A549 (cell line): ENCODE measurements at regions not wholly inside any gene's neighbourhood (a gene's known extent, or its start where the extent isn't known, plus 50 kb on each side); places are given as distances from the start of the nearest gene placed in this dataset.

Experiments used
- ATAC-seq, 2 experiments: fragments of 200-7000 bp in 1 of 2; fragments of >200 bp in 1 of 2; cut with Nextera tagmentation in 1 of 2; cut with Tn5 transposase in 1 of 2; 3 replicates each; pipeline versions ENCODE4 v1.8.0 to v1.9.1; 2018 to 2020; ENCODE audit warnings: mild to moderate bottlenecking in 1 of 2, moderate library complexity in 1 of 2
- CTCF ChIA-PET: fragments of 300-600 bp; sonication (Branson Sonifier 250); formaldehyde crosslinking; extraction: SDS; loops from one replicate; lab custom pipeline; 2021; ENCODE audit warnings: antibody characterized with exemption, inconsistent platforms; lab: Yijun Ruan, JAX
- POLR2A ChIA-PET: fragments of 350-600 bp; formaldehyde crosslinking; extraction: SDS; loops from one replicate; lab custom pipeline; 2021; ENCODE audit warnings: antibody characterized with exemption, inconsistent platforms; lab: Yijun Ruan, JAX
- DNase-seq, 2 experiments: peaks; one replicate each; pipeline versions ENCODE4 v3.0.0 to v3.0.0-alpha.2; 2011 to 2016; ENCODE audit warnings: low read depth in 1 of 2, low spot score in 1 of 2
- FAIRE-seq: peaks from 2 replicates; lab custom pipeline; 2011; peaks lifted over from hg19 to GRCh38; lab: Jason Lieb, UNC
- H3K27ac ChIP-seq, 2 experiments: fragments of >200 bp; sonication (Bioruptor Twin); formaldehyde crosslinking; 3 replicates each; pipeline ENCODE4 v1.5.1; 2016 to 2017
- H3K4me1 ChIP-seq: fragments of >200 bp; sonication (Bioruptor Twin); formaldehyde crosslinking; 3 replicates; pipeline ENCODE4 v1.6.1; 2016
- H3K4me2 ChIP-seq: fragments of >200 bp; sonication (Bioruptor Twin); formaldehyde crosslinking; 3 replicates; pipeline ENCODE4 v1.6.1; 2016
- H3K4me3 ChIP-seq: fragments of >200 bp; sonication (Bioruptor Twin); formaldehyde crosslinking; 3 replicates; pipeline ENCODE4 v1.5.1; 2016
- H3K9me3 ChIP-seq: fragments of >200 bp; sonication (Bioruptor Twin); formaldehyde crosslinking; 3 replicates; pipeline ENCODE4 v1.6.1; 2016
- BCL3 ChIP-seq: fragments of >200 bp; sonication (Bioruptor Twin); formaldehyde crosslinking; IDR thresholded peaks from 3 replicates; pipeline ENCODE4 v1.6.1; 2016
- BHLHE40 ChIP-seq: IDR thresholded peaks from 2 replicates; pipeline ENCODE4 v1.6.1; 2012; ENCODE audit warnings: low read depth, low read length, inconsistent platforms
- CBX8 ChIP-seq: fragments of 200-600 bp; sonication (generic); IDR thresholded peaks from 2 replicates; pipeline ENCODE4 v1.6.1; 2016
- CHD4 ChIP-seq: fragments of 200-600 bp; sonication (generic); IDR thresholded peaks from 2 replicates; pipeline ENCODE4 v1.6.1; 2016; ENCODE audit warnings: antibody characterized with exemption, mild to moderate bottlenecking, borderline replicate concordance
- EP300 ChIP-seq, 2 experiments: fragments of >200 bp; sonication (Bioruptor Twin); formaldehyde crosslinking; IDR thresholded peaks; 2 replicates in 1 of 2; 3 replicates in 1 of 2; pipeline ENCODE4 v1.6.1; 2016 to 2017
- ESRRA ChIP-seq: fragments of 150-350 bp; IDR thresholded peaks from 2 replicates; pipeline ENCODE4 v1.6.1; 2014; ENCODE audit warnings: mild to moderate bottlenecking, low read length, borderline replicate concordance
- FOXS1 ChIP-seq: fragments of 250-450 bp; sonication (Bioruptor Pico); IDR thresholded peaks from 2 replicates; pipeline ENCODE4 v1.5.0; 2020; ENCODE audit warnings: mild to moderate bottlenecking, moderate library complexity
- HDAC2 ChIP-seq: fragments of 200-600 bp; sonication (generic); IDR thresholded peaks from 2 replicates; pipeline ENCODE4 v1.6.1; 2016
- HMGXB4 ChIP-seq: fragments of 250-450 bp; sonication (Bioruptor Pico); IDR thresholded peaks from 2 replicates; pipeline ENCODE4 v1.5.0; 2021; ENCODE audit warnings: mild to moderate bottlenecking, moderate library complexity, borderline replicate concordance
- JUN ChIP-seq, 2 experiments: fragments of >200 bp; sonication (Bioruptor Twin); formaldehyde crosslinking; IDR thresholded peaks; 2 replicates in 1 of 2; 3 replicates in 1 of 2; pipeline ENCODE4 v1.6.1; 2016 to 2017
- KDM1A ChIP-seq: fragments of 200-600 bp; sonication (generic); IDR thresholded peaks from 2 replicates; pipeline ENCODE4 v1.6.1; 2016; ENCODE audit warnings: low read depth, mild to moderate bottlenecking
- KDM5A ChIP-seq: fragments of 200-600 bp; sonication (generic); IDR thresholded peaks from 2 replicates; pipeline ENCODE4 v1.6.1; 2016; ENCODE audit warnings: antibody characterized with exemption, mild to moderate bottlenecking
- MAFK ChIP-seq: fragments of 450-650 bp; IDR thresholded peaks from 2 replicates; pipeline ENCODE4 v1.6.1; 2014; ENCODE audit not compliant: partially characterized antibody
- MAX ChIP-seq: IDR thresholded peaks from 2 replicates; pipeline ENCODE4 v1.6.1; 2012
- MAZ ChIP-seq: fragments of 150-350 bp; IDR thresholded peaks from 2 replicates; pipeline ENCODE4 v1.6.1; 2014; ENCODE audit warnings: antibody characterized with exemption, low read depth, low read length, borderline replicate concordance
- MYC ChIP-seq: IDR thresholded peaks from 2 replicates; pipeline ENCODE4 v1.6.1; 2012; ENCODE audit warnings: mild to moderate bottlenecking, inconsistent platforms, low read length, improper control_type of control experiment, borderline replicate concordance
- NFE2L2 ChIP-seq: fragments of 150-350 bp; conservative IDR thresholded peaks from 2 replicates; pipeline ENCODE4 v1.6.1; 2014; ENCODE audit warnings: low read length
- NPAS2 ChIP-seq: fragments of 250-450 bp; sonication (Bioruptor Pico); IDR thresholded peaks from 2 replicates; pipeline ENCODE4 v1.8.0; 2022; ENCODE audit warnings: mild to moderate bottlenecking, moderate library complexity, borderline replicate concordance
- POLR2A ChIP-seq: IDR thresholded peaks from 2 replicates; pipeline ENCODE4 v1.6.1; 2012; ENCODE audit warnings: mild to moderate bottlenecking, low read length
- POLR2AphosphoS2 ChIP-seq: conservative IDR thresholded peaks from 2 replicates; pipeline ENCODE4 v1.6.1; 2012; ENCODE audit warnings: low read length, improper control_type of control experiment, inconsistent platforms
- RARB ChIP-seq: fragments of 250-450 bp; sonication (Bioruptor Pico); IDR thresholded peaks from 2 replicates; pipeline ENCODE4 v1.8.0; 2021; ENCODE audit warnings: mild to moderate bottlenecking, moderate library complexity
- RFX5 ChIP-seq: fragments of 450-650 bp; IDR thresholded peaks from 2 replicates; pipeline ENCODE4 v1.7.1; 2014; ENCODE audit warnings: antibody characterized with exemption, mild to moderate bottlenecking, moderate library complexity
- RNF2 ChIP-seq: fragments of 200-600 bp; sonication (generic); IDR thresholded peaks from 2 replicates; pipeline ENCODE4 v1.6.1; 2016; ENCODE audit warnings: low read depth, mild to moderate bottlenecking, antibody characterized with exemption, moderate library complexity, borderline replicate concordance
- SMC3 ChIP-seq: fragments of >200 bp; sonication (Bioruptor Twin); formaldehyde crosslinking; IDR thresholded peaks from 3 replicates; pipeline ENCODE4 v1.6.1; 2018; ENCODE audit warnings: inconsistent platforms
- TFCP2L1 ChIP-seq: fragments of 250-450 bp; sonication (Bioruptor Pico); IDR thresholded peaks from 2 replicates; pipeline ENCODE4 v1.5.0; 2021; ENCODE audit warnings: mild to moderate bottlenecking
- ZC3H11A ChIP-seq: fragments of 450-650 bp; IDR thresholded peaks from 2 replicates; pipeline ENCODE4 v1.6.1; 2014; ENCODE audit warnings: antibody characterized with exemption, mild to moderate bottlenecking
- WGBS: methylation state at CpG from one replicate; pipeline ENCODE4 v1.1.6; 2017; ENCODE audit errors: missing lambda C conversion rate; 5-methylcytosine and 5-hydroxymethylcytosine counted together

- Histone ChIP-seq H3K4me1 (no peaks in the 10 kb centered on the region), H3K9me3 (no peaks in the 10 kb centered on the region)
- POLR2A ChIA-PET = no interaction called here
- no peak for FAIRE-seq
- TF ChIP-seq MAFK (peak; percentile 45), MYC (no peak)
- TF ChIP-seq, all 56 proteins: peak for 1
- CTCF ChIA-PET = no interaction called here
- H3K27ac ChIP-seq = no peak overlapping the region
- no peak overlapping the region for H3K4me2 ChIP-seq
- DNase-seq (no peak), ATAC-seq (no peak)
- H3K4me3 ChIP-seq = no peak overlapping the region
Measured at GRCh38 chr6:103231181-103231580, 1628.5 kb downstream of the HACE1 start.

- no peak for ATAC-seq
- TF ChIP-seq ZC3H11A = no peak
- TF ChIP-seq CBX8 = no peak
- TF ChIP-seq BHLHE40 = no peak
- no peak for TF ChIP-seq KDM1A
- no peak for TF ChIP-seq NPAS2 (CRISPR knock-in tag)
- TF ChIP-seq MYC = no peak
- no peak for TF ChIP-seq EP300 (IDR thresholded peaks at IDR 0.05)
- TF ChIP-seq JUN (IDR thresholded peaks at IDR 0.05) = no peak
- no peak for TF ChIP-seq HDAC2
- no peak for TF ChIP-seq POLR2AphosphoS2
- TF ChIP-seq MAZ = no peak
- no peak for TF ChIP-seq MAX
- TF ChIP-seq POLR2A = no peak
- TF ChIP-seq SMC3 = no peak
- TF ChIP-seq KDM5A = no peak
- no peak for TF ChIP-seq RFX5
- no peak for TF ChIP-seq CHD4
- TF ChIP-seq RNF2 = no peak
- TF ChIP-seq TFCP2L1 (CRISPR knock-in tag) = no peak
- POLR2A ChIA-PET = no interaction called here
- CTCF ChIA-PET = no interaction called here
- Histone ChIP-seq H3K4me1 (no peaks in the 10 kb centered on the region), H3K27ac (no peak overlapping the region), H3K4me3 (no peak overlapping the region), H3K4me2 (no peak overlapping the region), H3K9me3 (no peaks in the 10 kb centered on the region)
- DNase-seq = no peak
- no peak for FAIRE-seq
Measured at GRCh38 chr6:103215847-103216246, 1643.9 kb downstream of the HACE1 start.

GRCh38 chr6:103210686-103211085, 1649.0 kb downstream of the HACE1 start:
- WGBS = 2% methylated on average over 2 of the region's 2 CpGs
- ChIA-PET POLR2A (no interaction called here), CTCF (no interaction called here)
- Histone ChIP-seq H3K9me3 (no peaks in the 10 kb centered on the region), H3K4me1 (no peaks in the 10 kb centered on the region), H3K4me3 (no peak overlapping the region), H3K4me2 (no peak overlapping the region), H3K27ac (no peak overlapping the region)
- ATAC-seq = no peak
- FAIRE-seq = no peak
- TF ChIP-seq HDAC2 (no peak), MAFK (peak; percentile 17), BCL3 (no peak), RARB (CRISPR knock-in tag) (no peak), HMGXB4 (no peak), ESRRA (no peak), FOXS1 (CRISPR knock-in tag) (no peak), NFE2L2 (no peak)
- no peak for DNase-seq
